Activated CD4-positive, CD25-positive, alpha-beta regulatory T cell treated with anti-CD3 and anti-CD28 coated beads, Interleukin-2, amount 50 U/mL, for 24 hours (primary cell): ENCODE measurements at regions not wholly inside any gene's neighbourhood (a gene's known extent, or its start where the extent isn't known, plus 50 kb on each side); places are given as distances from the start of the nearest gene placed in this dataset.
"Not testable (repeated sequence)": the region's sequence is repeated elsewhere in the genome, so short reads cannot be mapped to it uniquely, and the experiment has no call there.

ENCODE experiments used
- ATAC-seq, 2 donors: fragments of 150-1000 bp; cut with Tn5 transposase; one replicate each; pipeline ENCODE4 v1.10.0; 2021; ENCODE audit warnings: mild to moderate bottlenecking in 1 of 2, moderate library complexity in 1 of 2

DNA sequence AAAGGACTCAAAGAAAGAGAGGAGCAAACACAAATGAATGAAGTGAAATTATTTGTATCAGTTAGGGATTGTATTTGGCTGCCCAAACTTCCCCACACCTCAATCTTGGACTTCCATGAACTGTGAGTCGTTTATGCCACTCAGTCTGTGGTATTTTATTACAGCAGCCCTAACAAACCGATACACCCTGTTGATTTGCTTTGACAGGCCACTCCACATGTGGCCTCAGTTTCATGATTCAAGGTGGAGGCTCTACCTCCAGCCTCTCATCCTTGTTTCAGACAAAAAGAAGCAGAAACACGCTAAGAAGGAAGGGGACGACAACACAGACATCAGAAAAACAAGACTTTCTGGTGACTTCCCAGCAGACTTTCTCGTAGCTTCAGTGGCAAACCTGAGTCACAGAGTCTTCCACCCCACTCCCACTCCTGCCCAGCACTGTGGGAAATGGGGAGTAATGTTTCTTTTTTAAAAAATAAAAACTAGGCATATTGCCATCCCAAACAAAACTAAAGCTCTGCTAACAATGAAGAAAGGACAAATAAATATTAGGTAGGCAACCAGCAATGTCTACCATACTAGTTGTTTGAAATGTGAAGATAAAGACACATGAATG lies 52.2 kb upstream of the ABCA1 start:
- no peak for ATAC-seq

- ATAC-seq: no peak
These were observed 53.7 kb upstream of the ABCA1 start for GRCh38 chr9:104981543-104982129.

GRCh38 chr9:104982543-104982942 lies 54.6 kb upstream of the ABCA1 start:
- ATAC-seq: no peak

GRCh38 chr9:104983491-104983890 lies 55.5 kb upstream of the ABCA1 start:
- no peak for ATAC-seq

- ATAC-seq: no peak
These were observed 56.2 kb upstream of the ABCA1 start for GRCh38 chr9:104984121-104984520.

DNA sequence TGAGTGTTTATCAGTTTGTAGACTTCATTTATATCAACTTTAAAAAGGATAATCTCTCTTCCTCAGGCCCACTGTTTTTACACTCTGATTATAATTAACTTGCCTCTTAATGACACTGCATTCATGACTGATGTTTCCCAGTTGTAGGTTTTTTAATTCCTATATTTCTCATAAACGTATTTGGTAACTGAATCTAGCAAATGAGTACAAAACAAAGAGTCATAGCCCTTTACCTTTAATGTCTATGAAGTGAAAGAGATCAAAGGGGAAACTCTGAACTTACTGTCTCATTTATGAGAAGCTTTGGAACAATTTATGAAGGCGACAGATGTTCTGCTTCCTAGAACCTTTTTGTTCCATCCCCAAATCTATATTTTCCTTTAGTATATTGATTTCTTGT lies 56.6 kb upstream of the ABCA1 start:
- peak; percentile 52 to 67 for ATAC-seq

GRCh38 chr9:104984948-104985347 lies 57.0 kb upstream of the ABCA1 start:
- ATAC-seq: no peak

GRCh38 chr9:104986096-104986495 lies 58.1 kb upstream of the ABCA1 start:
- no peak for ATAC-seq

- ATAC-seq: no peak
These were observed 59.8 kb upstream of the ABCA1 start for GRCh38 chr9:104987743-104988142.

GRCh38 chr9:104988539-104988938 lies 60.6 kb upstream of the ABCA1 start:
- ATAC-seq: no peak

DNA sequence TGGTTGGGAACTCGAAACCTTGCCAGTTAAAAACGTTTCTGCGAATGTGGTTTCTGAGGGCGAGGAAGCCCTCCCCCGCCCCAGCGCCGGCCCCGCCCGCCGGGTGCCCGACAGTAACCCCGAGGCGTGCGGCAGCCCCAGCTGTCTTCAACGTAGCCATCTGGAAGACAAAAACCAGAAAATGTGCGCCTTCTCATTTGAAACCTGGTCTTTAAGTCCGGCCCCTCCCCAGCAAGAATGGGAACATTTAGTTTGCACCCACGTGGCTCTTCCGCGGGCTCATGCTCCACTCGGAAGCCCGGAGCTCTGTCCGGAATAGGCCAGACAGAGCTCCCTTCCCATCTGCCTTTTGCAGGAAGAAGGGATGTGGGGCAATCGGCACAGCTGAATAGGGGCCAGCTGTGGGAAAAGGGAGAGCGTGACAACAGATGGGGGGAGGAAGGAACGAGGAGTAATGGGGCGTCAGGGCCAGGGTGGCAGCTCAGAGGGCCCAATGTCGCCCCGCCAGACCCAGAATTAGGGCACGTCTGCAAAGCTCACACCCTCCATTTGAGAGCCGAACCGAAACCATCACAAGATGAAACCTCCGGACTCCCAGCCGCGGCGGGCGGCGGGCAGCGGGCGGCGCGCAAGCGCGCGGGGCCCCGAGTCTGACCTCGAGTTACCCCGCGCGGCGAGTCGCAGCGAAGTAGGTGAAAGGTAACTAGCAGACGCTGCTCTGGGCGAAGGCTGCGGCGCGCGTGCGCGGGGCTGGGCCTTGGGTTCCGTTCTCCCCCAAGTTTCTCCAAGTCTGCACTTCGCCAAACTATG lies 63.4 kb upstream of the ABCA1 start:
- peak; percentile 82 to 85 for ATAC-seq

- no peak for ATAC-seq
These were observed 64.7 kb upstream of the ABCA1 start for GRCh38 chr9:104992659-104993058.

DNA sequence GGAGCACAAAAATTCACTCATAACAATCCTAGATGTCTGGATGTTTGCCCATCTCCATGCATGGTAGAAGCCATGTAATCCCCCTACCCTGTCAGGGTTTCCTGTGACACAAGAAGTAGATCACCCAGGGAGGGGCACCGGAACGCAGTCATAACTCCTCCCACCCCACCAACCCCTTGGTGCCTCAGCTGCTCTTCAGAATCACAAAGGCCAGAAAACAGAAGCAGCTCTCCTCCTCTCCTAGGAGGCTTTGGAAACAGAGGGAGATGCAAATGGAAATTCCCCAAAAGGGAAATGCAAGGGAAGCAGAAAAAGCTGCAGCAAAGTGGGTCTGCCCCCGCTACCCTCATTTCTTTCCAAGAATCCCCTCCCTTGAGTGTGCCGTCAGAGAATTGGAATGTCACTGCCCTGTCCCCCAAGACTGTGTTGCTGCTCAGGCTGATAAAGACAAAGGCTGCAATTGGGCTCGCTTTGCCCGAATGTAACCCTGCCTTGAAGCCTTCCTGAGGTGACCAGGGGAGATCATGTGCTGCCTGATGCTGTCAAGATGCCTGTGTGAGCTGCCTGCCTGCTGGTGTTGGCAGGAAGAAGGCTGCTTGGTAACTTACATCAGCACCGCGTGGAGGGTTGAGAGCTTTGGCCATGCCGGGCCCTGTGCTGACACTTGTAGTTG lies 65.5 kb upstream of the ABCA1 start:
- no peak for ATAC-seq

- no peak for ATAC-seq
These were observed 69.6 kb upstream of the ABCA1 start for GRCh38 chr9:104997536-104997935.

GRCh38 chr9:104999136-104999535 lies 71.2 kb upstream of the ABCA1 start:
- no peak for ATAC-seq

DNA sequence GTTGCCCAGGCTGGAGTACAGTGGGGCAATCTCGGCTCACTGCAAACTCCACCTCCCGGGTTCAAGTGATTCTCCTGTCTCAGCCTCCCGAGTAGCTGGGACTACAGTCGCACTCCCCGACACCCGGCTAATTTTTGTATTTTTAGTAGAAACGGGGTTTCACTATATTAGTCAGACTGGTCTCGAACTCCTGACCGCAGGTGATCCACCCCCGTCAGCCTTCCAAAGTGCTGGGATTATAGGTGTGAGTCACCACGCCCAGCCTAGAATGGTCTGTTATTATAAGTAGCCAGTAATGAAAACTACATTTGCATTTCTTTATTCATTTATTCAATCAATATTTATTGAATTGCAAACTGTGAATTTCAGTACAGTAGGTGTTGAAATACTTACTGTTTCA lies 72.6 kb upstream of the ABCA1 start:
- not testable (repeated sequence) for ATAC-seq

GRCh38 chr9:105004466-105005090 lies 76.6 kb upstream of the ABCA1 start:
- ATAC-seq: no peak

DNA sequence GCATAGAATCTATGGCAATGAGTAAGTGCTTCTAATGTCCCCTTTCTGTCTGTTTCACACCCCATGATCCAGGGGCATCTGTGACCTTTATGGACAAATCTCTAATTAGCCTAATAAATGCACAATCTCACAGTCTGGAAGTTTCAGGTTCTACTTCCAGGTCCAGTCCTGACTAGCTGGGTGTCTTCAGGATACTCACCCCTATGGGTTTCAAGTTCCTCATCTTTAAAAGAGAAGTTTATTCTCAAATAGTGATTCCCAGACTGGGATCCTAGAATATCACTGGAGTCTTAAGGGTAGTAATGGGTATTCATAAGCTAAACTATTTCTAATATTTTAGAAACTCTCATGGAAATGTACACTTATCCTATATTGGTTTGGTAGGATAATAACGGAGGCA lies 77.2 kb upstream of the ABCA1 start:
- ATAC-seq: no peak

DNA sequence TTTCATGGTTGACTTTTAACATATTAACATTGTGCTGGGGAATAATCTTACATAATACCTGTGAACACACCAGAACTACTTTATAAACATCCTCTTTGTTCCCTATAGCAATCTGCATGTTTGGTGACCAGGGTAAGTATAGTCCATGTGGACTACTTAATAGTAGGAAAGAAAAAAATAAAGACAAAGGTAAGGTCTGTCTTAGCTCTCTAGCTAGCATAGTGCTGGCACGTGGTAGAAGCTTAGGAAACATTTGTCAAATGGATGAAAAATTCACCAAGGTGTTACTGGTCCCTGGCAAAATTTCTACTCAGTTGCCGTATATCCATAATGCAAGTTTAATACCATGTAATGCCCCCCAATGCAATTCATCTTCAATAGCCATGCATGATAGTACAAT lies 78.6 kb upstream of the ABCA1 start:
- ATAC-seq: no peak

DNA sequence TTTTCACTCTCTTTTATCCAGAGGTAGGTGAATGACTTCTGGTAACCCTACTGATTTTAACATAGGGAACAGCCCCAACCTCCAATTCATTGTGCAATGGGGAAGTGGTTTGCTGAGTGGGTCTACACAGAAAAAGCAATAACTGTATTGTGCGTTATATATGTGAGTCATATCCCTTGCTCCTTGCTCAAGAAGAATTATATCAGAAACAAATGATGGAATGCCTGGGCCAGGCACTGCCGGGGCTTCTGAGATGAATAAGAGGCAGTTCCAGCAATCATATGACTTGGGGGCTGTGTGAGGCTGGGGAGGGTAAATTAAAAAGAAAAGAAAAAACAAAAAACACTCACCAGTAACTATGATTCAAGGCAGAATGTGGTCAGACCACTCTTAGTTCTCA lies 79.2 kb upstream of the ABCA1 start:
- ATAC-seq: peak in 1 of 2 donors; percentile 49

DNA sequence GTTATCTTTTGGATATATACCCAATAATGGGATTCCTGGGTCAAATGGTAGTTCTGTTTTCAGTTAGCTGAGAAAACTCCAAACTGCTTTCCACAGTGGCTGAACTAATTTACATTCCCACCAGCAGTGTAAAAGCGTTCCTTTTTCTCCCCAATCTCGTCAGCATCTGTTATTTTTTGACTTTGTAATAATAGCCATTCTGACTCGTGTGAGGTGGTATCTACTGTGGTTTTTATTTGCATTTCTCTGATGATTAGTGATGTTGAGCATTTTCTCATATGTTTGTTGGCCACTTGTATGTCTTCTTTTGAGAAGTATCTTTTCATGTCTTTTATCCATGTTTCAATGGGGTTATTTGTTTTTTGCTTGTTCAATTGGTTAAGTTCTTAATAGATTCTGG lies 82.1 kb upstream of the ABCA1 start:
- not testable (repeated sequence) for ATAC-seq

DNA sequence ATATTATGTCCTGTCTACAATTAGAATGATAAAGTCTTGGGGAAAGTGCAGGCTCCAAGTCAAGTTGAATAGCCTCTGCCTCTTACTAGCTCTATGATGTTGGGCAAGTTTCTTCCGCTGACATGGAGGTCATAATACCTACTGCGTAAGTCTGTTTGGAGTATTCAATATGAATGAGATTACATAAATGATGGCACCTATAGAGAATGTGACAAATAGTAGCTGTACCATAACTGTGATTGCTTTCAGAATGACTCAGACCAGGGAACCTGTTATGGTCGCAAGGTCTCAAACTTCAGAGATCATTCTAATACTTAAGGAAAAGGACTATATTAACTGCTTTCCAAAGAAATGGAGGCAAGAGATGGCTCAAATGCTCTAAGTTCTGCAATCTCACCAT lies 94.0 kb upstream of the ABCA1 start:
- no peak for ATAC-seq

DNA sequence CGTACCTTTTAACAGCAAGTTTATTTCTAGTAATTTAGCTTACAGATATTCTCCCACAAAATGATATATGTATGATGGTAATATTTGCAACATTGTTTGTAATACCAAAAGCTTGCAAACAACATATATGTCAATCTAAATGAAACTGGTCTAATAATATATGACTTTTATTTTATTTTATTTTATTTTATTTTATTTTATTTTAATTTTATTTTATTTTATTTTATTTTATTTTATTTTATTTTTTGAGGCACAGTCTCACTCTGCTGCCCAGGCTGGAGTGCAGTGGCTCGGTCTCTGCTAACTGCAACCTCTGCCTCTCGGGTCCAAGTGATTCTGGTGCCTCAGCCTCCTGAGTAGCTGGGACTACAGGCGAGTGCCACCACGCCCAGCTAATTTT lies 94.6 kb upstream of the ABCA1 start:
- ATAC-seq: not testable (repeated sequence)
